Tibial nerve (tissue), 4 donors: ENCODE measurements at regions not wholly inside any gene's neighbourhood (a gene's known extent, or its start where the extent isn't known, plus 50 kb on each side); places are given as distances from the start of the nearest gene placed in this dataset.

Experiments
- CTCF ChIP-seq, 5 experiments: fragments of 200-600 bp in 3 of 5; fragments of 450-650 bp in 2 of 5; sonication (generic) in 3 of 5; IDR thresholded peaks; one replicate each; pipeline ENCODE4 v1.5.1; 2016 to 2019; ENCODE audit warnings: antibody characterized with exemption in 5 of 5, mild to moderate bottlenecking in 3 of 5, moderate library complexity in 2 of 5
- EP300 ChIP-seq, 2 donors: sonication (generic); formaldehyde crosslinking; IDR thresholded peaks; one replicate each; pipeline ENCODE4 v1.6.1; 2017; ENCODE audit warnings: antibody characterized with exemption in 2 of 2, mild to moderate bottlenecking in 1 of 2
- POLR2A ChIP-seq, 2 donors: fragments of 450-650 bp; IDR thresholded peaks; one replicate each; pipeline ENCODE4 v1.6.1; 2017; ENCODE audit warnings: antibody characterized with exemption in 2 of 2, mild to moderate bottlenecking in 2 of 2, moderate library complexity in 2 of 2

DNA sequence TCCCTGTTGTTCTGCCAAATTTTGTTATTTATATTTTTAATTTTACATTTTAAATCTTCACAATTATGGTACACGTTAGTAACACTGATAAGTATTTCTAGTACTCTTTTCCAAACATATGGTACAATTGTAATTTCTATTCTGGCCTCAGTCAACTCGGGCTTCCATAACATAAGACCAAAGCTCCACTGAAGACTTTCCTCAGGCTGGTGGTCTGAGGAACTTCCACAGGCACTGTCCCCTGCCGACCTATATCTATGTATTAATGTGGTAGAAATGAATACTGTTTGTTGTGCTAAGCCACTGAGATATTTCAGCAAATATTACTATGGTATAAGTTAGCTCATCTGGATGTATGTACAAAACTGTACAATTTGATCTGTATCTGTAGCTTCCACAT lies 407.6 kb upstream of the ZNF804A start:
- no peak for TF ChIP-seq CTCF (IDR thresholded peaks at IDR 0.05)
- TF ChIP-seq POLR2A (IDR thresholded peaks at IDR 0.05), result no peak
- TF ChIP-seq EP300 (IDR thresholded peaks at IDR 0.05), result no peak
